ENCODE measurements at regions not wholly inside any gene's neighbourhood (a gene's known extent, or its start where the extent isn't known, plus 50 kb on each side); places are given as distances from the start of the nearest gene placed in this dataset.

- TF ChIP-seq CTCF (IDR thresholded peaks at IDR 0.05) = no peak
- TF ChIP-seq POLR2A (IDR thresholded peaks at IDR 0.05) = no peak
Observed at GRCh38 chr20:57904314-57905105, 194.7 kb upstream of the PMEPA1 start.
